NCI-H1105 treated with DMSO at 0.1 percent for 48 hours (cell line): ENCODE measurements at regions not wholly inside any gene's neighbourhood (a gene's known extent, or its start where the extent isn't known, plus 50 kb on each side); places are given as distances from the start of the nearest gene placed in this dataset.
"Not testable (repeated sequence)": the region's sequence is repeated elsewhere in the genome, so short reads cannot be mapped to it uniquely, and the experiment has no call there.

Experiments used
- DNase-seq: peaks from one replicate; lab custom pipeline; 2025; lab: John Stamatoyannopoulos, UW

- DNase-seq = no peak
These were observed 256.0 kb upstream of the FANCL start for GRCh38 chr2:58497168-58497567.

DNA sequence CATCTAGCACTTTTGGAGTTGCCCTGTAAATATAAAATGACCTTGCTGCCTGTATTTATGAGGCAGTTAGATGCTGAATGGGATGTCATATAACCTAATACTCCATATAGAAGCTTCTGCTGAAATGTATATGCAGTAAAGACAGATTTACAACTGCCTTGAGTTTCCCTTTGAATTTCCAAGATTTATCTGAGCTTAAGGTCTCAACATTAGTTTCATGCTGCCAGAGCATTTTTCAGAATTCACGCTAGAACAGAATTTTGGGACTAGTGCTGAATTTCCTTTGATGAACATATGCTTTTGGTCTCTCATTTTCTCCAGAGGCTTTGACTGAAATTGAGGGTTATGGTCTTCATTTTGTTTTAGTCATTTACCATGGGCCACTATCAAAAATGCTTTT, 254.7 kb upstream of the FANCL start:
- DNase-seq = no peak

- no peak for DNase-seq
These were observed 253.0 kb upstream of the FANCL start for GRCh38 chr2:58494071-58494501.

GRCh38 chr2:58484629-58485028, 243.5 kb upstream of the FANCL start:
- no peak for DNase-seq

DNA sequence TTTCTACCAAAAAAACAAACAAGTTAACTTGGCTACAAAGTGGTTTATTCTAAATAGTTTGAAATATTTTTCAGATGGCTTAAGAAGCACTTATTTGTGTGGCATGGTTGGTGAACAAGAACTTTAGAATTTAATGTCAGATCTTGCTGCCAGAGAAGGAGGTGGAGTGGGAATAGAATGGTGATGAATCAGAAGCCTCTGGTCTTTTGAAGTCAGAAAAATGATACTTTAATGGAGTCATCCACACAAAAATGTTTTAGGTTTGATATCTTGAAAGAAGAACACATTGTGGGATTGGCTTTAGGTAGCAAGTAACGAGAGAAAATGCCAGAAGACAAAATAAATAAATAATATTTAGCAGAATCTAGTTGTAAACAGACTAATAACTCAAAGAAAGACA, 243.1 kb upstream of the FANCL start:
- DNase-seq = no peak

GRCh38 chr2:58483307-58483706, 242.2 kb upstream of the FANCL start:
- DNase-seq = no peak

DNA sequence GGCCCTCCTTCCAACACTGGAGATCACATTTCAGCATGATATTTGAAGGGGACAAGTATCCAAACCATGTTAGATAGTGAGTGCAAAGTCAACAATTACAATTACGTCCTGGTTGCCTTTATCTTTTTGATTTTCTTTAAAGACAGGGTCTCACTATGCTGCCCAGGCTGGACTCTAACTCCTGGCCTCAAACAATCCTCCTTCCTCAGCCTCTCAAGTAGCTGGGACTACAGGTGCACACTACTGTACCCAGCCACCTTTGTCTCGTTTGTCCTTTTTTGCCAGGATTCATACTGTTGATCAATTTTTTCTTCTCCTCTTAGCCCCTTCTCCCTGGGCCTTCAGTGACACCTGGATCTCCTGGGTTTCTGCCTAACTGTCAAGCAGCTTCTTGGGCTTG, 240.5 kb upstream of the FANCL start:
- no peak for DNase-seq

- DNase-seq = no peak
These were observed 239.0 kb upstream of the FANCL start for GRCh38 chr2:58480141-58480540.

- DNase-seq = no peak
These were observed 238.5 kb upstream of the FANCL start for GRCh38 chr2:58479535-58480140.

DNA sequence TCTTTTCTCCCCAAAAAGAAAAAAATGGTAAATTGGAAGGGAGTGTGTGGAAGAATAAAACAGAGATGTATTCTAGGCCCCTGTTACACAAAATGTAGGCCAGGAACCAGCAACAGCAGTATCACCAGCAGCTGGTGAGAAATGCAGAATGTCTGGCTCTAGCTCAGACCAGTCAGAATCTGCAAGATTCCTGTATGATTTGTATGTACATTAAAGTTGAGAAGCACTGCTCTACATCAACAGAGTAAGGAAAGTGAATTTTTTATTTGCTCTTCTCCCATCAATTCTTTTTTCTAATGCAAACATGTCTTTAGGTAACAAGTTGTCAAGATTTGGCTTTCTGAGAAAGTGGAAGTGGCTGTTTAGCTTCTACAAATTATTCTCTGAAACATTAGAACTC, 235.4 kb upstream of the FANCL start:
- DNase-seq = no peak

DNA sequence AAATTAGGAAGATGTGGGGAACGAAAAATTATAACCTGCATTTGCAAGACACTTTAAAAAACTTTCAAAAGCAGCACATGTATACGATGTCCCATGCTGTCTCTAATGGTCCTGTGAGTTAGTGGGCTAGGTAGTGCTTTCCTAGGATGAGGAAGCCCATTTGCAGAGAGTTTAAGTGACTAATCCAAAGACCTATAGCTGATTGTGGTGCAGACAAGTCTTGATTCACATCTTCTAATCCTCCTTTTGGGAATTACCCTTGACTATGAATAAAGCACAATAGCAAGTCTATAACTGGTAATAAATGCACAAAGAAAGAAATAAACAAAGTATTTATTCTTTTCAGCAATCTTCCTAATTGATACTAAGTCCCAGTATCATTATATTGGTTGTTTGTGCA, 234.6 kb upstream of the FANCL start:
- no peak for DNase-seq

- DNase-seq = no peak
These were observed 232.0 kb upstream of the FANCL start for GRCh38 chr2:58473165-58473564.

- DNase-seq = no peak
These were observed 225.7 kb upstream of the FANCL start for GRCh38 chr2:58466804-58467203.

GRCh38 chr2:58466021-58466420, 224.9 kb upstream of the FANCL start:
- DNase-seq = not testable (repeated sequence)

DNA sequence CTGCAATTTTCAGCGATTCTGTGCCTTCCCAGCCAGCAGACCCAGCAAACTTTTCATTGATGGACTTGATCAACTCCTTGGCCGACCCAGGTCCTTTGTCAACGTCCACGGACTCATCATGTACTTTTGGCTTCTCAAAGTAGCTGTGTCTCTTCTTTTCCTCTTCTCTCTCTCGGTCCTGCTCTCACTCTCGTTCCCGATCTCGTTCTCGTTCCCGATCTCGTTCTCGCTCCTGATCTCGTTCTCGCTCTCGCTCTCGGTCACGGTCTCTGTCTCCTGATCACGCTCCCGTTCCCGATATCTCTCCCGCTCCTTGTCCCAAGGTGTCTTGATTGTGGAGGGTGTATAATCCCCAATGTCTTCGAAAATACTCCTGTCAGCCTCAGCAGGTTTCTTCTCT, 219.5 kb upstream of the FANCL start:
- no peak for DNase-seq

DNA sequence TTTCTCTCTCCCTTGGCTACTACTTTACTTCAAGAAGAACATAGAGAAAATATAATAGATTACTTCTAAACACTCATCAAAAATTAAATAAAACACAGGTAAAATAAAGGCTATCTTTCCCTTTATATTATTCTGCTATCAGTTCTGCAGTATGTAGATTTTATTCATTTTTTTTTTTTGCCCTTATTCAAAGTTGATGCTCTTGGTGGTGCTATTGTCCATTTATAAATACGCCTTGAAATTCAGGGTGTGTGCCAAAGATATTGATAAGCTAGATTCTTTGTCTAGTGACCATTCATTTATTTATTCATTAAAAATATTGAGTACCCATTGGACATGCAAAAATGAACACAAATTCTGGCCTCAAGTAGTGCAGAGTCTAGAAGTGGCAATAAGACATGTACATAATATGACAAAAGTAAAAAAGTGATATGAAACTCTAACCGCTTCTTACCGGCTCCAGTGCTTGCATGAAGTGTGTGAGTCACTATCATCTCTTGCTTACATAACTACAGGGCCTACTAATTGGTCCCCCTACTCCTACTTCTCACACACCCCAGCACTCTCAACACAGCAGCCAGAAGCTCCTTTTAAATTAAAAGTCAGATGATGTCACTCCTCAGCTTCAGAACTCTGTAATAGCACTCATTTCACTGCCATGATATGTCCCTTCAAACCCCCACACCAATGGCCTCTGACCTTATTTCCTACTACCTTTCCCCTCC, 208.3 kb upstream of the FANCL start:
- no peak for DNase-seq

DNA sequence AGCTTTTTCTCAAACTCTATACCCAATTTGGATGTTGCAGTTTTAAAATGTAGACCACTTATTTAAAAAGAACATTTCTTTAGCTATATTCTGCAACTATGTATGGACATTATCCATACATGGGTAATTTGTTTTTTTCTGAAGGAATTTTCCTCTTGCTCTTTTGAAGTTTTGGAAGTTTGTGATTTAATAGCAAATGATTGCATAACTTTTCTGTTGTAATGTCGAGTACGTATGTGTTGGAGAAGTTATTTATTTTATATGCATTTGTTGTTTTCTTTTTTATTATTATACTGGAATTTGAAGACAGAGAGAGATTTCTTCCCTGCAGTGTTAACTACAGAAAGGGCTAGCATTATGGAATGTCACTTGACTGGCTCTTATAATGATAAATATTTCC, 207.7 kb upstream of the FANCL start:
- DNase-seq = no peak

- DNase-seq = peak; percentile 48
These were observed 207.0 kb upstream of the FANCL start for GRCh38 chr2:58448065-58448507.

DNA sequence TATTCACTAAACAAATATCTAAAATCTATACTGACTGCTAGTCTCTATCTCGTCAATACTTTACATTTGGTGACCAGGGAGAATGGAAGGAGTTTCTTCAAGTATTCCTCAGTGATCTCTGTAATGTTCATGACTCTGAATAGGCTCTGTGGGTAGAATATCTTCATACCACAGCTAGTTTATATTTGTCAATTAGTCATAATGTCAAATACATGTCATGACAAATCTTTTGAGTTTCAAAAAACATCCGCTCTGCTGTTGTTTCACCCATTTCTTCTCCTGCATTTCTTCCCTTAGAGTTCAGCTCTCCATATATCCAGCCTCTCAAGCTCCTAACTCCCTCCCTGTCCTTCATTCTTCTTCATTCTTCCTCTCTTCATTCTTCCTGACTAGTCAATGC, 206.5 kb upstream of the FANCL start:
- DNase-seq = no peak

GRCh38 chr2:58441643-58442042, 200.5 kb upstream of the FANCL start:
- DNase-seq = no peak

DNA sequence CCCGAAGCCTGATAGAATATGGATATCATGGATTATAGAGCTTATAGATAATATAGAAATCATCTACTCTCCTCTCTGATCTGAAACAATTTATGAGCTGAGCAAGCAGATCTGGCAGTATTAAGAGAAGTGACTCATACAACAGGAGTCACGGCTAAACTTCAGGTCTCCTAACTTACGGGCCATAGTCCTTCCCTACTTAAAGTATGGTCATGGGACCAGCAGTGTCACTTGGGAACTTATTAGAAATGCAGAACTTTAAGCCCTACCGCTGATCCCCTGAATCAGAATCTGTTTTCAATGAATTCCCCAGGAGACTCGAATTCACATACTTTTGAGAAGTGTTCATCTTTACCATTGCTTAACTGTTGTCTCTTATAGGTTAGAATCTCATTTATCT, 195.7 kb upstream of the FANCL start:
- DNase-seq = no peak

DNA sequence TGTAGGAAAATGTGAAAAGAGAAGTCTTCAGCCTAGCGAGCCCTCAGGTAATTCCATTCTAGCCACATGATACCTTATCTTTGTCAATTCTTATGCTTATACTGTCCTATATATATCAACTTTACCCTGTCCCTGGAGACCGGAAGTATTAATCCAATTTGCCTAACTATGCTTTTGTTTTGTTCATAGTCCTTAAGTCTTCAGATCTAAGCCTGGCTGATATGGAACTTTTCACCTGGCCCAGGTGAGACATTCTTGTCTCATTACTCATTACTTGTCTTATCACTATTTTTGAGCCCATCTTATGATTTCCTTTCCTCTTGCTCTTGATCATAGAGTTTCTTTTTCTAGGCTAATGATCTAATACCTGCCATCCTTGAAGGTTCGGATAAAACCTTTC, 194.1 kb upstream of the FANCL start:
- DNase-seq = no peak

GRCh38 chr2:58434692-58435091, 193.6 kb upstream of the FANCL start:
- DNase-seq = no peak
